ENCODE measurements at regions not wholly inside any gene's neighbourhood (a gene's known extent, or its start where the extent isn't known, plus 50 kb on each side); places are given as distances from the start of the nearest gene placed in this dataset.
A peak's percentile ranks its signal among the peaks of the same experiment; 100 is the strongest.

GRCh38 chr6:154650351-154650750 is 82.9 kb upstream of the SCAF8 start:
- H3K27ac ChIP-seq, result no peak overlapping the region
- no peak for DNase-seq (ENCODE audit: low spot score)
- TF ChIP-seq CTCF (conservative IDR thresholded peaks at IDR 0.05; ENCODE audit: low read depth), result no peak
- ChIA-PET CTCF (no interaction called here), POLR2A (ENCODE audit: low non-redundant PET) (no interaction called here)

- POLR2A ChIA-PET (ENCODE audit: low non-redundant PET), result no interaction called here
- CTCF ChIA-PET, result no interaction called here
- TF ChIP-seq CTCF (conservative IDR thresholded peaks at IDR 0.05; ENCODE audit: low read depth), result no peak
- DNase-seq (ENCODE audit: low spot score), result no peak
- H3K27ac ChIP-seq, result no peak overlapping the region
Measured at GRCh38 chr6:154651656-154652055, 81.6 kb upstream of the SCAF8 start.

- no peak for DNase-seq (ENCODE audit: low spot score)
- no peak for TF ChIP-seq CTCF (conservative IDR thresholded peaks at IDR 0.05; ENCODE audit: low read depth)
- ChIA-PET POLR2A (ENCODE audit: low non-redundant PET) (no interaction called here), CTCF (no interaction called here)
- H3K27ac ChIP-seq, result no peak overlapping the region
Measured at GRCh38 chr6:154653385-154653784, 79.8 kb upstream of the SCAF8 start.

- TF ChIP-seq CTCF (conservative IDR thresholded peaks at IDR 0.05; ENCODE audit: low read depth), result no peak
- DNase-seq (ENCODE audit: low spot score), result peak; percentile 52
- ChIA-PET CTCF (no interaction called here), POLR2A (ENCODE audit: low non-redundant PET) (no interaction called here)
- no peak overlapping the region for H3K27ac ChIP-seq
Measured at GRCh38 chr6:154653853-154654252, 79.4 kb upstream of the SCAF8 start.

- POLR2A ChIA-PET (ENCODE audit: low non-redundant PET), result no interaction called here
- CTCF ChIA-PET, result no interaction called here
- no peak for TF ChIP-seq CTCF (conservative IDR thresholded peaks at IDR 0.05; ENCODE audit: low read depth)
- no peak for DNase-seq (ENCODE audit: low spot score)
- no peak overlapping the region for H3K27ac ChIP-seq
Measured at GRCh38 chr6:154656660-154657059, 76.6 kb upstream of the SCAF8 start.

- TF ChIP-seq CTCF (conservative IDR thresholded peaks at IDR 0.05; ENCODE audit: low read depth), result no peak
- CTCF ChIA-PET, result interaction anchor here (0.5 to 0.6 kb wide), 2 partner anchors 90 to 171 kb away, joined by 3 to 4 read pairs; no protein-coding TSS in a partner anchor
- no peak overlapping the region for H3K27ac ChIP-seq
- POLR2A ChIA-PET (ENCODE audit: low non-redundant PET), result no interaction called here
- no peak for DNase-seq (ENCODE audit: low spot score)
Measured at GRCh38 chr6:154661768-154662167, 71.4 kb upstream of the SCAF8 start.

- H3K27ac ChIP-seq, result no peak overlapping the region
- ChIA-PET CTCF (interaction anchor here (0.7 kb wide), 1 partner anchor 73 kb away, joined by 4 read pairs; no protein-coding TSS in a partner anchor), POLR2A (ENCODE audit: low non-redundant PET) (no interaction called here)
- TF ChIP-seq CTCF (conservative IDR thresholded peaks at IDR 0.05; ENCODE audit: low read depth), result no peak
- DNase-seq (ENCODE audit: low spot score), result no peak
Measured at GRCh38 chr6:154664287-154664686, 68.9 kb upstream of the SCAF8 start.
